Smooth muscle cell (in vitro differentiated cells): ENCODE measurements at regions not wholly inside any gene's neighbourhood (a gene's known extent, or its start where the extent isn't known, plus 50 kb on each side); places are given as distances from the start of the nearest gene placed in this dataset.
A peak's percentile ranks its signal among the peaks of the same experiment; 100 is the strongest.

Source experiments
- DNase-seq: peaks from one replicate; lab custom pipeline; 2025; ENCODE audit not compliant: unreplicated experiment; lab: John Stamatoyannopoulos, UW
- H2AFZ ChIP-seq: fragments of 200-600 bp; sonication (generic); 2 replicates; pipeline ENCODE4 v1.6.0; 2016; ENCODE audit warnings: antibody characterized with exemption, low read depth, mild to moderate bottlenecking
- H3F3A ChIP-seq: fragments of 200-600 bp; sonication (generic); 2 replicates; pipeline ENCODE4 v1.6.0; 2017; ENCODE audit warnings: antibody characterized with exemption, low read depth
- H3K27ac ChIP-seq: fragments of 200-600 bp; sonication (generic); 2 replicates; pipeline ENCODE4 v1.5.1; 2016; ENCODE audit warnings: low read depth, mild to moderate bottlenecking
- H3K27me3 ChIP-seq: fragments of 200-600 bp; sonication (generic); 2 replicates; pipeline ENCODE4 v1.6.1; 2016; ENCODE audit warnings: low read depth, mild to moderate bottlenecking
- H3K36me3 ChIP-seq: fragments of 200-600 bp; sonication (generic); 2 replicates; pipeline ENCODE4 v1.5.1; 2016; ENCODE audit warnings: low read depth
- H3K4me1 ChIP-seq: fragments of 200-600 bp; sonication (generic); 2 replicates; pipeline ENCODE4 v1.5.1; 2016; ENCODE audit warnings: low read depth
- H3K4me2 ChIP-seq: fragments of 200-600 bp; sonication (generic); 2 replicates; pipeline ENCODE4 v1.6.0; 2016; ENCODE audit warnings: mild to moderate bottlenecking
- H3K4me3 ChIP-seq: fragments of 200-600 bp; sonication (generic); 2 replicates; pipeline ENCODE4 v1.5.1; 2016; ENCODE audit warnings: mild to moderate bottlenecking
- H3K79me2 ChIP-seq: fragments of 200-600 bp; sonication (generic); 2 replicates; pipeline ENCODE4 v1.6.0; 2016; ENCODE audit warnings: low read depth, mild to moderate bottlenecking
- H3K9ac ChIP-seq: fragments of 200-600 bp; sonication (generic); 2 replicates; pipeline ENCODE4 v1.6.0; 2016; ENCODE audit warnings: low read depth
- H3K9me3 ChIP-seq: fragments of 200-600 bp; sonication (generic); replicated peaks from 2 replicates; pipeline ENCODE4 v1.5.1; 2016; ENCODE audit warnings: low read depth
- H4K20me1 ChIP-seq: fragments of 200-600 bp; sonication (generic); 2 replicates; pipeline ENCODE4 v1.6.0; 2016; ENCODE audit warnings: low read depth
- WGBS: methylation state at CpG from one replicate; pipeline ENCODE4 v1.1.7; 2016; ENCODE audit warnings: low lambda C conversion rate; 5-methylcytosine and 5-hydroxymethylcytosine counted together
- TF ChIP-seq, protein P1 (sequence below): fragments of 200-600 bp; sonication (generic); IDR thresholded peaks from 2 replicates; pipeline ENCODE4 v1.5.1; 2017; ENCODE audit warnings: borderline replicate concordance, mild to moderate bottlenecking, antibody characterized with exemption; ENCODE audit not compliant: insufficient read depth, poor library complexity, severe bottlenecking

- H3K36me3 ChIP-seq, result no peaks in the 10 kb centered on the region
- no peak overlapping the region for H3K4me2 ChIP-seq
- H2AFZ ChIP-seq, result no peak overlapping the region
- no peak overlapping the region for H3K9ac ChIP-seq
- 89% methylated on average over 5 of the region's 5 CpGs for WGBS
- no peak overlapping the region for H3K27ac ChIP-seq
- H3K4me3 ChIP-seq, result no peak overlapping the region
- H3F3A ChIP-seq, result no peaks in the 10 kb centered on the region
- H3K79me2 ChIP-seq, result no peaks in the 10 kb centered on the region
- TF ChIP-seq, protein P1, sequence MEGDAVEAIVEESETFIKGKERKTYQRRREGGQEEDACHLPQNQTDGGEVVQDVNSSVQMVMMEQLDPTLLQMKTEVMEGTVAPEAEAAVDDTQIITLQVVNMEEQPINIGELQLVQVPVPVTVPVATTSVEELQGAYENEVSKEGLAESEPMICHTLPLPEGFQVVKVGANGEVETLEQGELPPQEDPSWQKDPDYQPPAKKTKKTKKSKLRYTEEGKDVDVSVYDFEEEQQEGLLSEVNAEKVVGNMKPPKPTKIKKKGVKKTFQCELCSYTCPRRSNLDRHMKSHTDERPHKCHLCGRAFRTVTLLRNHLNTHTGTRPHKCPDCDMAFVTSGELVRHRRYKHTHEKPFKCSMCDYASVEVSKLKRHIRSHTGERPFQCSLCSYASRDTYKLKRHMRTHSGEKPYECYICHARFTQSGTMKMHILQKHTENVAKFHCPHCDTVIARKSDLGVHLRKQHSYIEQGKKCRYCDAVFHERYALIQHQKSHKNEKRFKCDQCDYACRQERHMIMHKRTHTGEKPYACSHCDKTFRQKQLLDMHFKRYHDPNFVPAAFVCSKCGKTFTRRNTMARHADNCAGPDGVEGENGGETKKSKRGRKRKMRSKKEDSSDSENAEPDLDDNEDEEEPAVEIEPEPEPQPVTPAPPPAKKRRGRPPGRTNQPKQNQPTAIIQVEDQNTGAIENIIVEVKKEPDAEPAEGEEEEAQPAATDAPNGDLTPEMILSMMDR, result no peak
- DNase-seq, result no peak
- no peaks in the 10 kb centered on the region for H3K9me3 ChIP-seq
- no peaks in the 10 kb centered on the region for H4K20me1 ChIP-seq
- H3K4me1 ChIP-seq, result no peaks in the 10 kb centered on the region
- no peaks in the 10 kb centered on the region for H3K27me3 ChIP-seq
Measured at GRCh38 chr4:187550256-187550950, 445.2 kb upstream of the ZFP42 start.

- Histone ChIP-seq H3K27me3 (no peaks in the 10 kb centered on the region), H3K4me1 (no peaks in the 10 kb centered on the region), H3K9me3 (no peaks in the 10 kb centered on the region), H3K27ac (no peak overlapping the region), H3K9ac (no peak overlapping the region), H3K79me2 (no peaks in the 10 kb centered on the region), H3K4me3 (no peak overlapping the region), H3K36me3 (no peaks in the 10 kb centered on the region), H3F3A (no peaks in the 10 kb centered on the region), H4K20me1 (no peaks in the 10 kb centered on the region), H2AFZ (peak overlapping the region; percentile 9), H3K4me2 (no peak overlapping the region)
- TF ChIP-seq, protein P1, result no peak
- DNase-seq, result no peak
- 34% methylated on average over 4 of the region's 4 CpGs for WGBS
Measured at GRCh38 chr4:187552781-187553180, 442.8 kb upstream of the ZFP42 start.

DNA sequence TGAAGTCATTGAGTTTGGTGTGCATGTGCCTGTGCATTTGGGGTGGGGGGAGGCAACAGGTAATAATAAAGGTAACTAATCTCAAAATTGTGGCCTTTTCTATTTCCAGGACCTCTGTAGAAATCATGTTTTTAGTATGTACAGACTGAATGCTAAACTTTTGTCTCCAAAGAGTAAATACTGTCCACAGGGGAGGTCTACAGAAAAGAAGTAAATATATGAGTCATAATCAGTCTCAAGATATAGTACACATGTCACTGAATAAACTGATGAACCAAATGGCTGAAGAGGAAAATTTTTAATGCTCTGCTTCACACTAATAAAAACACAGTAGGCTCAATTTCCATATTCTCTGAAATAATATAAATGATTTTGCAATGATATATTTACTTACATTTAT lies 440.4 kb upstream of the ZFP42 start:
- H3K79me2 ChIP-seq, result no peaks in the 10 kb centered on the region
- no peak overlapping the region for H3K4me3 ChIP-seq
- no peak overlapping the region for H2AFZ ChIP-seq
- no peaks in the 10 kb centered on the region for H3K27me3 ChIP-seq
- H3K27ac ChIP-seq, result no peak overlapping the region
- TF ChIP-seq, protein P1, result no peak
- no peaks in the 10 kb centered on the region for H3F3A ChIP-seq
- H3K4me2 ChIP-seq, result no peak overlapping the region
- H3K36me3 ChIP-seq, result no peaks in the 10 kb centered on the region
- DNase-seq, result no peak
- no peak overlapping the region for H3K9ac ChIP-seq
- no peaks in the 10 kb centered on the region for H4K20me1 ChIP-seq
- H3K4me1 ChIP-seq, result no peaks in the 10 kb centered on the region
- H3K9me3 ChIP-seq, result no peaks in the 10 kb centered on the region

DNA sequence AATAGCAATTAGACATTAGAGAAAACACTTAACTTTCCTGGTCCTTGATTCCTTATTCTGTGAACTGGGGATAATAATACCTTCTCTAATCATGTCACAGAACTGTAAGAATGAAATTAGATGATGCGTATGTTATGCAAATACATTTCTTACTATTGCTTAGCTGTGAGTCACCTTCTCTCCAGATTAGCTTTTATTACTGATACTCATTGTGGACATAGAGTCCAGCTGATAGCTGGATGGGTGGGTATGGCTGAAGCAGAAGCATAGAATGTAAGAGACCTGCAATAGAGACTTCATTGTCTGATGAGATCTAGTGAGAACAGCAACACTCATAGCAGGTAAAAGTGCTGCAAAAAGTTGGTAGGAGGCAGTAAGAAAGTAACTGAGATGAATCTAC lies 437.2 kb upstream of the ZFP42 start:
- WGBS, result 61% methylated on average over 1 of the region's 1 CpG
- no peaks in the 10 kb centered on the region for H3K4me1 ChIP-seq
- no peaks in the 10 kb centered on the region for H3K9me3 ChIP-seq
- no peak overlapping the region for H3K4me2 ChIP-seq
- no peaks in the 10 kb centered on the region for H3K79me2 ChIP-seq
- TF ChIP-seq, protein P1, result no peak
- DNase-seq, result no peak
- H3K9ac ChIP-seq, result no peak overlapping the region
- H3K27ac ChIP-seq, result no peak overlapping the region
- H4K20me1 ChIP-seq, result no peaks in the 10 kb centered on the region
- no peak overlapping the region for H2AFZ ChIP-seq
- H3F3A ChIP-seq, result no peaks in the 10 kb centered on the region
- no peak overlapping the region for H3K4me3 ChIP-seq
- H3K27me3 ChIP-seq, result no peaks in the 10 kb centered on the region
- H3K36me3 ChIP-seq, result no peaks in the 10 kb centered on the region
